Muscle layer of colon (tissue), 2 donors: ENCODE measurements at regions not wholly inside any gene's neighbourhood (a gene's known extent, or its start where the extent isn't known, plus 50 kb on each side); places are given as distances from the start of the nearest gene placed in this dataset.
"Not testable (repeated sequence)": the region's sequence is repeated elsewhere in the genome, so short reads cannot be mapped to it uniquely, and the experiment has no call there.

ENCODE experiments used
- H3K27ac ChIP-seq: one replicate; pipeline ENCODE4 v1.7.0; 2013; ENCODE audit warnings: low read depth, mild to moderate bottlenecking, low read length, moderate library complexity
- H3K27me3 ChIP-seq, 2 donors: one replicate each; pipeline ENCODE4 v1.7.0; 2013; ENCODE audit warnings: low read length in 2 of 2, mild to moderate bottlenecking in 2 of 2; ENCODE audit not compliant: insufficient read depth in 2 of 2, control insufficient read depth in 1 of 2
- H3K36me3 ChIP-seq: one replicate; pipeline ENCODE4 v1.7.0; 2013; ENCODE audit warnings: mild to moderate bottlenecking, low read length; ENCODE audit not compliant: insufficient read depth
- H3K4me1 ChIP-seq: one replicate; pipeline ENCODE4 v1.7.0; 2013; ENCODE audit warnings: mild to moderate bottlenecking, low read length; ENCODE audit not compliant: insufficient read depth
- H3K4me3 ChIP-seq, 2 donors: one replicate each; pipeline ENCODE4 v1.7.0; 2013; ENCODE audit warnings: low read length in 2 of 2, low read depth in 1 of 2, mild to moderate bottlenecking in 1 of 2, moderate library complexity in 1 of 2
- H3K9ac ChIP-seq: one replicate; pipeline ENCODE4 v1.7.0; 2013; ENCODE audit warnings: low read length
- H3K9me3 ChIP-seq: one replicate; pipeline ENCODE4 v1.7.0; 2013; ENCODE audit warnings: mild to moderate bottlenecking, low read length
- donor health status: abdominal sarcoma.
- donor health status: Adenocarcinoma of cecum.

- Histone ChIP-seq H3K27ac (no peak overlapping the region), H3K9me3 (no peaks in the 10 kb centered on the region), H3K4me1 (no peaks in the 10 kb centered on the region), H3K36me3 (no peaks in the 10 kb centered on the region), H3K4me3 (no peak overlapping the region), H3K9ac (no peak overlapping the region), H3K27me3 (no peaks in the 10 kb centered on the region)
Measured at GRCh38 chr3:118626453-118626852, 408.2 kb downstream of the IGSF11 start.

GRCh38 chr3:118628704-118629341 lies 405.8 kb downstream of the IGSF11 start:
- Histone ChIP-seq H3K27me3 (no peaks in the 10 kb centered on the region), H3K9me3 (no peaks in the 10 kb centered on the region), H3K27ac (no peak overlapping the region), H3K36me3 (no peaks in the 10 kb centered on the region), H3K4me3 (no peak overlapping the region), H3K4me1 (no peaks in the 10 kb centered on the region), H3K9ac (no peak overlapping the region)

- H3K4me1 ChIP-seq, result no peaks in the 10 kb centered on the region
- H3K36me3 ChIP-seq, result no peaks in the 10 kb centered on the region
- no peaks in the 10 kb centered on the region for H3K27me3 ChIP-seq
- H3K9me3 ChIP-seq, result no peaks in the 10 kb centered on the region
- no peak overlapping the region for H3K27ac ChIP-seq
- no peak overlapping the region for H3K9ac ChIP-seq
- H3K4me3 ChIP-seq, result no peak overlapping the region
Measured at GRCh38 chr3:118629821-118630220, 404.8 kb downstream of the IGSF11 start.

- Histone ChIP-seq H3K4me1 (no peaks in the 10 kb centered on the region), H3K27ac (no peak overlapping the region), H3K9me3 (no peaks in the 10 kb centered on the region), H3K27me3 (no peaks in the 10 kb centered on the region), H3K9ac (no peak overlapping the region), H3K36me3 (no peaks in the 10 kb centered on the region), H3K4me3 (no peak overlapping the region)
Measured at GRCh38 chr3:118635711-118636110, 398.9 kb downstream of the IGSF11 start.

- Histone ChIP-seq H3K27me3 (no peaks in the 10 kb centered on the region), H3K9me3 (no peaks in the 10 kb centered on the region), H3K9ac (no peak overlapping the region), H3K36me3 (no peaks in the 10 kb centered on the region), H3K4me1 (no peaks in the 10 kb centered on the region), H3K27ac (no peak overlapping the region), H3K4me3 (no peak overlapping the region)
Measured at GRCh38 chr3:118636841-118637240, 397.8 kb downstream of the IGSF11 start.

GRCh38 chr3:118637846-118638245 lies 396.8 kb downstream of the IGSF11 start:
- Histone ChIP-seq H3K27ac (no peak overlapping the region), H3K27me3 (no peaks in the 10 kb centered on the region), H3K9ac (no peak overlapping the region), H3K4me3 (no peak overlapping the region), H3K36me3 (no peaks in the 10 kb centered on the region), H3K4me1 (no peaks in the 10 kb centered on the region), H3K9me3 (no peaks in the 10 kb centered on the region)

GRCh38 chr3:118641608-118642007 lies 393.0 kb downstream of the IGSF11 start:
- Histone ChIP-seq H3K9me3 (no peaks in the 10 kb centered on the region), H3K27ac (no peak overlapping the region)

GRCh38 chr3:118671192-118671591 lies 363.5 kb downstream of the IGSF11 start:
- H3K9me3 ChIP-seq, result no peaks in the 10 kb centered on the region
- no peak overlapping the region for H3K4me3 ChIP-seq
- no peaks in the 10 kb centered on the region for H3K4me1 ChIP-seq
- no peak overlapping the region for H3K27ac ChIP-seq
- no peaks in the 10 kb centered on the region for H3K36me3 ChIP-seq
- H3K9ac ChIP-seq, result no peak overlapping the region
- H3K27me3 ChIP-seq, result no peaks in the 10 kb centered on the region

More at GRCh38 chr3:118641608-118642007, 393.0 kb downstream of the IGSF11 start:
- Histone ChIP-seq H3K4me1 (no peaks in the 10 kb centered on the region), H3K4me3 (no peak overlapping the region), H3K9ac (no peak overlapping the region), H3K27me3 (no peaks in the 10 kb centered on the region), H3K36me3 (no peaks in the 10 kb centered on the region)

- Histone ChIP-seq H3K4me3 (no peak overlapping the region), H3K27me3 (no peaks in the 10 kb centered on the region), H3K4me1 (no peaks in the 10 kb centered on the region), H3K9ac (no peak overlapping the region), H3K9me3 (no peaks in the 10 kb centered on the region), H3K36me3 (no peaks in the 10 kb centered on the region), H3K27ac (no peak overlapping the region)
Measured at GRCh38 chr3:118675305-118675704, 359.3 kb downstream of the IGSF11 start.

- H3K36me3 ChIP-seq, H3K4me3 ChIP-seq, H3K4me1 ChIP-seq, H3K27me3 ChIP-seq, H3K9ac ChIP-seq, H3K9me3 ChIP-seq, H3K27ac ChIP-seq: not testable (repeated sequence)
Measured at GRCh38 chr3:118678663-118679062, 356.0 kb downstream of the IGSF11 start.

- Histone ChIP-seq H3K9ac (no peak overlapping the region), H3K36me3 (no peaks in the 10 kb centered on the region), H3K4me3 (no peak overlapping the region), H3K27ac (no peak overlapping the region), H3K4me1 (no peaks in the 10 kb centered on the region), H3K9me3 (no peaks in the 10 kb centered on the region), H3K27me3 (no peaks in the 10 kb centered on the region)
Measured at GRCh38 chr3:118682921-118683320, 351.7 kb downstream of the IGSF11 start.

- no peaks in the 10 kb centered on the region for H3K36me3 ChIP-seq
- no peak overlapping the region for H3K27ac ChIP-seq
- no peak overlapping the region for H3K4me3 ChIP-seq
- H3K9me3 ChIP-seq, result no peaks in the 10 kb centered on the region
- no peaks in the 10 kb centered on the region for H3K27me3 ChIP-seq
- no peak overlapping the region for H3K9ac ChIP-seq
- no peaks in the 10 kb centered on the region for H3K4me1 ChIP-seq
Measured at GRCh38 chr3:118683636-118684035, 351.0 kb downstream of the IGSF11 start.
